Central memory CD8-positive, alpha-beta T cell (primary cell): ENCODE measurements at regions not wholly inside any gene's neighbourhood (a gene's known extent, or its start where the extent isn't known, plus 50 kb on each side); places are given as distances from the start of the nearest gene placed in this dataset.
"Not testable (repeated sequence)": the region's sequence is repeated elsewhere in the genome, so short reads cannot be mapped to it uniquely, and the experiment has no call there.

Experiments used
- ATAC-seq: fragments of 150-1000 bp; cut with Tn5 transposase; replicated peaks from 2 replicates; pipeline ENCODE4 v1.10.0; 2022; ENCODE audit warnings: mild to moderate bottlenecking, moderate FRiP score, moderate number of reproducible peaks; ENCODE audit not compliant: poor library complexity, severe bottlenecking; ENCODE audit errors: extremely low read depth
- DNase-seq, 2 donors: peaks; one replicate each; pipeline ENCODE4 v3.0.0; 2021; ENCODE audit warnings: low spot score in 2 of 2
- H3K27ac Mint-ChIP-seq: one replicate; pipeline ENCODE4 v1.8.0; 2022; ENCODE audit warnings: low read depth, mild to moderate bottlenecking, moderate library complexity, mixed read lengths
- H3K27me3 Mint-ChIP-seq: one replicate; pipeline ENCODE4 v1.8.0; 2022; ENCODE audit warnings: mixed read lengths
- H3K36me3 Mint-ChIP-seq: one replicate; pipeline ENCODE4 v1.8.0; 2022; ENCODE audit warnings: mild to moderate bottlenecking, moderate library complexity, mixed read lengths; ENCODE audit not compliant: insufficient read depth
- H3K4me1 Mint-ChIP-seq: one replicate; pipeline ENCODE4 v1.8.0; 2022; ENCODE audit warnings: mixed read lengths
- H3K4me3 Mint-ChIP-seq: one replicate; pipeline ENCODE4 v1.8.0; 2022; ENCODE audit warnings: mild to moderate bottlenecking, moderate library complexity, mixed read lengths
- H3K9me3 Mint-ChIP-seq: one replicate; pipeline ENCODE4 v1.8.0; 2022; ENCODE audit warnings: mixed read lengths

DNA sequence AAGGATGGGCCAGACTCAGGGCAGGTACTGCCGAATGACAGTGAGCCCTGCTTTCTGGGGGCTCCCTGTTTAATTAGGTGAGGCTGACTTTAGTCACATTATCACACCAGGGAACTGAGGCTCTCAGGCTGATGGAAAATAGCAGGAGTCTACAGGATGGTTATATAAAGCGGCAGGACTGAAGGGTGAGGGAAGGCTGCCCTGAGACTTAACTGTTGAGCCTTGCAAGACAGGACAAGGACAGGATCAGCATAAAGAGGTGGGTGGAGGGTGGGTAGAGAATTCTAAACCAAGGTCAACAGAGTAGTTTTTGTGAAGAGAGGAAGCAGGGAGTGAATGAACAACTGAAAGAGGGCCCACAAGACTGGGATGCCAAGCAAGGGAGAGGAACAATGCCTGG is 330.1 kb downstream of the SPATA31A6 start:
- not testable (repeated sequence) for DNase-seq, H3K4me3 Mint-ChIP-seq, H3K27ac Mint-ChIP-seq, H3K27me3 Mint-ChIP-seq, ATAC-seq, H3K9me3 Mint-ChIP-seq, H3K36me3 Mint-ChIP-seq, H3K4me1 Mint-ChIP-seq

DNA sequence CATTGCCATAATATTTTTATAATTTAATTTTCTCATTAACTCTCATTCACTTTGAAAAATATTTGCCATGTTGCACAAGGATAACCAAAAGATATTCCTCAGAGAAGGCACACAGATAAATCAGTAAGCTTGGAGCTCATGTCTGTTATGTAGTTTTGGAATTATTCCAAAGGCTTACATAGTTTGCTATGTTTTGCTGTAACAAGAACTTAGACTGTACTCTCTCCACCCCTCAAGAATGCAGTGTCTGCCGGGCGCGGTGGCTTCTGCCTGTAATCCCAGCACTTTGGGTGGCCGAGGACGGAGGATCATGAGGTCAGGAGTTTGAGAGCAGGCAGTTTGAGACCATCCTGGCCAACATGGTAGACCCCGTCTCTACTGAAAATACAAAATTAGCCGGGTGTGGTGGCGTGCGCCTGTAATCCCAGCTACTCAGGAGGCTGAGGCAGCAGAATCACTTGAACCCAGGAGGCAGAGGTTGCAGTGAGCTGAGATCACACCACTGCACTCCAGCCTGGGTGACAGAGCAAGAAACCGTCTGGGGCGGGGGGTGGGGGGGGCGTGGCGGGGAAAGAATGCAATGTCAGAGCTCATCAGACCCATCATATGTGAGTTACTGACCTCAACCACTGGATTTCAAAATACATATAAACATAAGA is 351.0 kb downstream of the SPATA31A6 start:
- H3K36me3 Mint-ChIP-seq, H3K27ac Mint-ChIP-seq, H3K27me3 Mint-ChIP-seq, DNase-seq, ATAC-seq, H3K9me3 Mint-ChIP-seq, H3K4me3 Mint-ChIP-seq, H3K4me1 Mint-ChIP-seq: not testable (repeated sequence)

DNA sequence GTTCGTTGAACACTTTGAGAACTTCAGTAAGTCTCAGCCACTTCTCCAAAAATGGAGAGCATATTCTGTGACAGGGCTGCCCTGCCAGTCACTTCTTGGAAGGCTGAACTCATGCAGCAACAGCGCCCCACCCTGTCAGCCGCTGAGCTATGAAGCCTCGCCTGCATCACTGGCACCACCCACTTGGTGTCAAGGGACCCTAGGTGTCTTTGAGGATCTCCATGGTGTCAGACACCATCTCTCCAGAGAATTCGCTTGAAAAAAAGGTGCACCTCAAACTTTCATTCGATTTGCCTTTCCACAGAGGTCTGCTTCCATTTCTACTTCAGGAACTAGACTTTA is 351.5 kb downstream of the SPATA31A6 start:
- not testable (repeated sequence) for DNase-seq, H3K27ac Mint-ChIP-seq, H3K27me3 Mint-ChIP-seq, ATAC-seq, H3K4me3 Mint-ChIP-seq, H3K36me3 Mint-ChIP-seq, H3K4me1 Mint-ChIP-seq, H3K9me3 Mint-ChIP-seq

DNA sequence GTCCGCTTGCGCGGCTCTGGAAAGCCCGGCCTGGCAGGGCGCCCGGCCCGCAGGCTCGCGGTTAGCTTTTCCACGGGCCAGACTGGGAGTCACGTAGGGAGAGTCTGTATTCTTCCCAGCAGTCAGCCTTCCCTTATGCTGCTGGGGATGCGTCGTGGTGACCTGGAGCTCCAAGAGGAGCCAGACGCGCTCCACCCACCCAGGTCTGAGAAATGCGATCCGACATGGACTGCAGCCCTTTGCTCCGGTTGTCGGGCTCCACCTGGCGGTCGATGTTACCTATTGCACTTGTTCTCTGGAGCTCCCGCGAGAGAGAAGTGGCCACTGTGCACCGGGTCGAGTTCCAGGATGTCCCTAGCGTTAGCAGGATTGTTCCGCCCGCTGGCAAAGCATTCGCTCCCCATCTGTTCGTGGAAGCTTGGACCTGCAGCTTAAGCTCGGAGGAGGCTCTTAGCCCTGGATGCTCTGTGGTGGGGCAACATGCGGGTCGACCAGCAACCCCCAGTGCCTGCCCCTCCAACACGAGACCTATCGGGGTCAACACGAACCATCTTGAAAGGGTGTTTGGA is 367.4 kb downstream of the SPATA31A6 start:
- DNase-seq, H3K4me1 Mint-ChIP-seq, H3K9me3 Mint-ChIP-seq, H3K27ac Mint-ChIP-seq, H3K36me3 Mint-ChIP-seq, H3K4me3 Mint-ChIP-seq, H3K27me3 Mint-ChIP-seq: not testable (repeated sequence)
- ATAC-seq: peak; percentile 56

DNA sequence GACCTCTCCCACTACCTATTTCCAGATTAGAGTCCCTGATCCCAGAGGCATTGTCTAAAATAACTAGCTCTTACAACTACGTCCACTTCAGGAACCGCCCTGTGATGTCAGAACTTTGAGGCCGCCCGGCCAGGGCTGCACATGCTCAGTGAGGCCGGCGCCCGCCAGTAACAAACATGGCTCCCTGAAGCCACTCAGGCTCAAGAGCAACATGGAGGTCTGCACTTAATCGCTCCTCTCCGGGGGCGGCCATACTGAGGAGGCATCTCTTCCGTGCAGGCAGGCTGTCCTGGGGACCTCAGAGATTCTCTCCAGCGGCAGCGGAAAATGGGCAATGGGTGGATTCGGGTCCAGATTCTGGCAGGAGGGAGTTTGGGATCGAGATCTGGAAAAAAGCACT is 385.1 kb downstream of the SPATA31A6 start:
- H3K4me1 Mint-ChIP-seq, H3K27ac Mint-ChIP-seq, H3K9me3 Mint-ChIP-seq, H3K27me3 Mint-ChIP-seq, H3K36me3 Mint-ChIP-seq, DNase-seq, H3K4me3 Mint-ChIP-seq: not testable (repeated sequence)
- ATAC-seq: peak; percentile 24

DNA sequence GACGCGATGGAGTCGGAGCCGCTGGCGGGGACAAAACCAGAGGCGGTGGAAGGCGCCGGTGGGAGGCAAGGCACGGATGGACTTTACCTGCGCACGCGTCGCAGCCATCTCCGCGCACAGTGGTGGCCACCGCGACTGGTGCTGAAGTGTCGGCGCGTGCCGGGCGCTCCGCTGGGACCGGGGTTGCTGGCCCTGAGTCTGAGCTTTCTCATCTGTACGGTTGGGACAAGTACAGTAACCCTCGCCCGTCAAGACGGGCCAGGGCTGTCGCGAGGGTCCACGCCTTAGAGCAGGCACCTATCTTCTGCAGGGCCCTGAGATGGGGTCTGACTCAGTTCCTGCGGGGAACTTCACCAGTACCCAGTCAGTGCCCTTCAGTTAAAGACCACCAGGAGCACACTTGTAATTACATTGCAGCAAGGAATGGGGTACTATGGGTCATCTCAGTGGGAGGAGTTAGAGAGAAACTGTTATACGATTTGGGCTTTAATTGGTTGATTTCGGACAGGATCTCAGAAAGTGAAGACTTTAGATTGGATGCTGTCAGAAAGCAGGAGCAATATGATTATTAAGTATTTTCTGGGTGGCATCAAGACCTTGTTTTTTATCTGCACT is 385.6 kb downstream of the SPATA31A6 start:
- DNase-seq, H3K4me3 Mint-ChIP-seq, H3K36me3 Mint-ChIP-seq: not testable (repeated sequence)

DNA sequence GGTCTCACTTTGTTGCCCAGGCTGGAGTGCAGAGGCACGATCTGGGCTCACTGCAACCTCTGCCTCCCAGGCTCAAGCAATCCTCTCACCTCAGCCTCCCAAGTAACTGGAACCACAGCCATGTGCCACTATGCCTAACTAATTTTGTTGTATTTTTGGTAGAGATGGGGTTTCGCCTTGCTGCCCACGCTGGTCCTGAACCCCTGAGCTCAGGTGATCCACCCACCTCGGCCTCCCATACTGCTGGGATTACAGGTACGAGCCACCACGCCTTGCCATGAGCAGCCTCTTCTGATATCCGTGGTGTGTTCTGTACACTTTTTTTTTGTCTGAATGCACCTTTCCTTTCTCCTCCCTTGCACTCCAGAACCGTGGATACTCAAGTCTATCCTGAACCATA is 394.4 kb downstream of the SPATA31A6 start:
- H3K36me3 Mint-ChIP-seq, ATAC-seq, H3K27ac Mint-ChIP-seq, H3K4me1 Mint-ChIP-seq, H3K9me3 Mint-ChIP-seq, H3K4me3 Mint-ChIP-seq, H3K27me3 Mint-ChIP-seq, DNase-seq: not testable (repeated sequence)

More for the DNA sequence above, 385.6 kb downstream of the SPATA31A6 start:
- not testable (repeated sequence) for H3K9me3 Mint-ChIP-seq, H3K27me3 Mint-ChIP-seq, H3K4me1 Mint-ChIP-seq, H3K27ac Mint-ChIP-seq
- ATAC-seq: peak; percentile 24
